ENCODE measurements at regions not wholly inside any gene's neighbourhood (a gene's known extent, or its start where the extent isn't known, plus 50 kb on each side); places are given as distances from the start of the nearest gene placed in this dataset.

DNA sequence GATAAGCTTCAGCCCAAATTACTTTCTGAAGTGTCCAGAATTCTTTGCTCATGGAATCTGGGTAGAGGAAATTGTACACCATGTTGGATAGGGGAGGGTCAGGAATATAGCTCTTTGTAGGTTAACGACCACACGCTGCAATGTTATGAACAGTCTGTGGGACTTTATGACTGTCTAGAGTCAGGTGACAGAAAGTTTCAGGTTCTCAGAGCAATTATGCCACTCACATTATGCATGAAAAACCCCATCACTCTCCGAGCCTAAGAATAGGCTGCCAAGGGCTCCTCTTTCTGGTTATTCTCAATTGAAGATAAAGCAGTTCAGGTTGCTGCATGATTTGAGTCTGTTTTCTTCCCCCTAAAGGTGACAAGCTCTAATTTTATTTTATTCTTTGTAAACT lies 430.9 kb downstream of the ATP23 start:
- no peak for DNase-seq
- TF ChIP-seq, protein P1, sequence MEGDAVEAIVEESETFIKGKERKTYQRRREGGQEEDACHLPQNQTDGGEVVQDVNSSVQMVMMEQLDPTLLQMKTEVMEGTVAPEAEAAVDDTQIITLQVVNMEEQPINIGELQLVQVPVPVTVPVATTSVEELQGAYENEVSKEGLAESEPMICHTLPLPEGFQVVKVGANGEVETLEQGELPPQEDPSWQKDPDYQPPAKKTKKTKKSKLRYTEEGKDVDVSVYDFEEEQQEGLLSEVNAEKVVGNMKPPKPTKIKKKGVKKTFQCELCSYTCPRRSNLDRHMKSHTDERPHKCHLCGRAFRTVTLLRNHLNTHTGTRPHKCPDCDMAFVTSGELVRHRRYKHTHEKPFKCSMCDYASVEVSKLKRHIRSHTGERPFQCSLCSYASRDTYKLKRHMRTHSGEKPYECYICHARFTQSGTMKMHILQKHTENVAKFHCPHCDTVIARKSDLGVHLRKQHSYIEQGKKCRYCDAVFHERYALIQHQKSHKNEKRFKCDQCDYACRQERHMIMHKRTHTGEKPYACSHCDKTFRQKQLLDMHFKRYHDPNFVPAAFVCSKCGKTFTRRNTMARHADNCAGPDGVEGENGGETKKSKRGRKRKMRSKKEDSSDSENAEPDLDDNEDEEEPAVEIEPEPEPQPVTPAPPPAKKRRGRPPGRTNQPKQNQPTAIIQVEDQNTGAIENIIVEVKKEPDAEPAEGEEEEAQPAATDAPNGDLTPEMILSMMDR (IDR thresholded peaks at IDR 0.05): no peak
- no peak overlapping the region for H3K27ac Mint-ChIP-seq
- CTCF ChIA-PET: interaction anchor here (1.5 kb wide), 1 partner anchor 24 kb away, joined by 3 read pairs; no protein-coding TSS in a partner anchor
- no peaks in the 10 kb centered on the region for H3K36me3 Mint-ChIP-seq (ENCODE audit: low read depth)
- no peaks in the 10 kb centered on the region for H3K4me1 Mint-ChIP-seq (ENCODE audit: low read depth)
- intact Hi-C loops (cut with micrococcal nuclease): no loop called here
- H3K9me3 Mint-ChIP-seq: no peaks in the 10 kb centered on the region
- no peaks in the 10 kb centered on the region for H3K27me3 Mint-ChIP-seq
- H3K4me3 Mint-ChIP-seq: no peak overlapping the region
- no peak for ATAC-seq
- POLR2A ChIA-PET: no interaction called here

DNA sequence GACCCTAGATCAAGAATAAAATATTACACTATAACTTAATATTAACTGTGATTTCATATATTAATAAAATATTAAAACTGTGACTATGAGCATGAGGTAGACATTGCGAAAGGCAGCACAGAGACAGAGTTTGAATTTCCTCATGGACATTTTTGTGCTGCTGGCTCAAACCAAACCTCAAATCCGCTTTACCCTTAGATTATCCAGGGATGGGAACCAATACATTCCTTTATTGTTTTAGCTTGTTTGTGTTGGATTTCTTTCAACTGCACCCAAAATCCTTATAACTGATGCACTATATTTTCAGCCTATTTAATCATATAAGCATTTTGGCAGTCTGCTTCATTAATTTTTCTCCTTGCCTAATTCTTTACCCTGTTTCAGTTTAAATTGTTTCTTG lies 436.7 kb downstream of the ATP23 start:
- Mint-ChIP-seq H3K27ac (no peak overlapping the region), H3K4me3 (no peak overlapping the region), H3K27me3 (peaks cover 3% of the 10 kb centered on the region), H3K4me1 (ENCODE audit: low read depth) (no peaks in the 10 kb centered on the region), H3K9me3 (no peaks in the 10 kb centered on the region), H3K36me3 (ENCODE audit: low read depth) (no peaks in the 10 kb centered on the region)
- ChIA-PET CTCF (no interaction called here), POLR2A (interaction anchor here (0.7 kb wide), 1 partner anchor 9 kb away, joined by 5 read pairs; no protein-coding TSS in a partner anchor)
- DNase-seq: no peak
- ATAC-seq: no peak
- intact Hi-C loops (cut with micrococcal nuclease): no loop called here
- TF ChIP-seq, protein P1 (IDR thresholded peaks at IDR 0.05): no peak

DNA sequence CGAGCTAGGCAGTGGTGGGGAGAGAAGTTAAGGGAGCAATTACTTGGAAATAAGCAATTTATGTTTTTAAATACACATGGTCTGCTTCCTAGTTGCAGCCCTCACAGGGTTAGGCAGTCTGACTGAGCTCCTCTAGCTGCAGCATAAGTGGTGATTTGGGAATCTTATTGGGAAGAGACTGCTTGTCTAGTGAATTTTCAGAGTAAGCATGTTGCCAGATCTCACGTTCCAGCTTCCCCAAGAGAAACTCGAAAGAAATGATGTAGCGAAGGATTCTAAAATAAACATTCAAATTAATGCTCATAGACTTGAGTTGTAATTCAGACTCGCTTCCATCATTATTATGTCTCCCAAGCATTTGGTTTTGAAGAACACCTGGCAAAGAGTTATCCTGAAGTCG lies 440.2 kb downstream of the ATP23 start:
- TF ChIP-seq, protein P1 (IDR thresholded peaks at IDR 0.05): no peak
- DNase-seq: no peak
- no peak overlapping the region for H3K27ac Mint-ChIP-seq
- no peak for ATAC-seq
- no peaks in the 10 kb centered on the region for H3K36me3 Mint-ChIP-seq (ENCODE audit: low read depth)
- no peak overlapping the region for H3K4me3 Mint-ChIP-seq
- peaks cover 5% of the 10 kb centered on the region for H3K27me3 Mint-ChIP-seq
- H3K4me1 Mint-ChIP-seq (ENCODE audit: low read depth): no peaks in the 10 kb centered on the region
- CTCF ChIA-PET: no interaction called here
- intact Hi-C loops (cut with micrococcal nuclease): no loop called here
- H3K9me3 Mint-ChIP-seq: no peaks in the 10 kb centered on the region
- POLR2A ChIA-PET: no interaction called here

DNA sequence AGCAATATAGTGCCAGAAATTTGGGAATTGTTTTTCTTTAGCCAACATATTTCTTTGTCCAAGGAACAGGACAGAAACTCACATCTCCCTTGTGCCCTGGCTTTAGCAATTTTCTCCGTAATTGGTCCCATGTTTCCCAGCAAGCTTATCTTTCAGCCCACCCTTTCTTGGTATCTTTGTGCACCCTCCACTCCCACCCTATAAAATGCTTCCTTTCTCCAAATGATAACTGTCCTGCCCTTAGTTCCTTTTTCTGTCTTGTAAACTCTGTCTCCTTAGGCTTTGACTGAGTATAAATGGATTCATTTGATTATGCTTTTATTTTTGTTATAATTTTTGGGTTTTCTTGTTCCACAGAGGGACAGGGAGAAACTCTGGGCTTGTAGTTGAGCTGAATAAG lies 442.8 kb downstream of the ATP23 start:
- H3K36me3 Mint-ChIP-seq (ENCODE audit: low read depth): no peaks in the 10 kb centered on the region
- no peak for DNase-seq
- no peaks in the 10 kb centered on the region for H3K9me3 Mint-ChIP-seq
- peaks cover 5% of the 10 kb centered on the region for H3K27me3 Mint-ChIP-seq
- POLR2A ChIA-PET: interaction anchor here (0.5 kb wide), 1 partner anchor 1455 kb away, joined by 3 read pairs; no protein-coding TSS in a partner anchor
- ATAC-seq: no peak
- H3K4me1 Mint-ChIP-seq (ENCODE audit: low read depth): no peaks in the 10 kb centered on the region
- TF ChIP-seq, protein P1 (IDR thresholded peaks at IDR 0.05): no peak
- H3K27ac Mint-ChIP-seq: no peak overlapping the region
- intact Hi-C loops (cut with micrococcal nuclease): no loop called here
- CTCF ChIA-PET: no interaction called here
- H3K4me3 Mint-ChIP-seq: no peak overlapping the region

DNA sequence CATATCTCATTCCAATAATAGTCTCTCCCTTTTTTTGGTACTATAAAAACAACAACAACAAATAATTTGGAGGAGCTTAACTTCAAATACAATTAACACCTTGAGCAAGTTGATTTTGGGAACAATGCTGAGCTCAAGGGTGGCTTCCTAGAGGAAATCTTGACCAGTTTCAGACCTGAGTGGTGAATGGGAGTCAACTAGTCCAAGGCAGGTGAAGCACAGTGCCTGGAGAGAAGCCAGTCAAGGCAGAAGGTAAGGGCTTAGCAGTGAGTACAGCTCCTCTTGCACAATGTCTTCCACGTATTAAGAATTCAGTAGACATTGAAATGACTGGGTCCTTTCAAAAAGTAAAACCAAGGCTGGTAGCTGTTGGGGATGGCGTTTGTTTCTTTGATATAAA lies 444.8 kb downstream of the ATP23 start:
- Mint-ChIP-seq H3K9me3 (no peaks in the 10 kb centered on the region), H3K27ac (no peak overlapping the region), H3K4me1 (ENCODE audit: low read depth) (no peaks in the 10 kb centered on the region), H3K36me3 (ENCODE audit: low read depth) (no peaks in the 10 kb centered on the region), H3K4me3 (no peak overlapping the region), H3K27me3 (peaks cover 5% of the 10 kb centered on the region)
- DNase-seq (no peak), ATAC-seq (no peak)
- TF ChIP-seq, protein P1 (IDR thresholded peaks at IDR 0.05): no peak
- POLR2A ChIA-PET: interaction anchor here (0.5 kb wide), 1 partner anchor 16 kb away, joined by 3 read pairs; no protein-coding TSS in a partner anchor
- CTCF ChIA-PET: no interaction called here
- intact Hi-C loops (cut with micrococcal nuclease): no loop called here
